Keratinocyte (primary cell): ENCODE measurements at regions not wholly inside any gene's neighbourhood (a gene's known extent, or its start where the extent isn't known, plus 50 kb on each side); places are given as distances from the start of the nearest gene placed in this dataset.

Source experiments
- DNase-seq: peaks from one replicate; pipeline ENCODE4 v3.0.0-alpha.2; 2011; ENCODE audit warnings: low read depth, missing footprints, low spot score
- FAIRE-seq: peaks from 2 replicates; lab custom pipeline; 2011; peaks lifted over from hg19 to GRCh38; lab: Jason Lieb, UNC
- H2AFZ ChIP-seq: 2 replicates; pipeline ENCODE4 v1.6.0; 2012; ENCODE audit warnings: low read length, control low read depth, inconsistent platforms; ENCODE audit not compliant: control insufficient read depth
- H3K27ac ChIP-seq: 2 replicates; pipeline ENCODE4 v1.5.1; 2011; ENCODE audit warnings: low read length; ENCODE audit not compliant: control insufficient read depth, insufficient read depth
- H3K27me3 ChIP-seq: 3 replicates; pipeline ENCODE4 v1.6.0; 2011; ENCODE audit warnings: low read length; ENCODE audit not compliant: control insufficient read depth, insufficient read depth; ENCODE audit errors: extremely low read depth
- H3K36me3 ChIP-seq, 2 experiments: 2 replicates in 1 of 2; 3 replicates in 1 of 2; pipeline ENCODE4 v1.5.1; 2011; ENCODE audit warnings: low read length in 2 of 2, mild to moderate bottlenecking in 1 of 2; ENCODE audit not compliant: control insufficient read depth in 2 of 2, insufficient read depth in 2 of 2; ENCODE audit errors: extremely low read depth in 1 of 2
- H3K4me1 ChIP-seq: 3 replicates; pipeline ENCODE4 v1.5.1; 2011; ENCODE audit warnings: low read length; ENCODE audit not compliant: control insufficient read depth, insufficient read depth; ENCODE audit errors: extremely low read depth
- H3K4me2 ChIP-seq: 3 replicates; pipeline ENCODE4 v1.6.0; 2011; ENCODE audit warnings: low read depth, low read length; ENCODE audit not compliant: control insufficient read depth, insufficient read depth; ENCODE audit errors: extremely low read depth
- H3K4me3 ChIP-seq, 3 experiments: fragments of 200-600 bp in 1 of 3; sonication (generic) in 1 of 3; 2 replicates in 2 of 3; 3 replicates in 1 of 3; pipeline ENCODE4 v1.5.1; 2011 to 2016; ENCODE audit warnings: low read length in 3 of 3, mild to moderate bottlenecking in 3 of 3, control low read depth in 2 of 3, inconsistent platforms in 1 of 3, low read depth in 1 of 3, mixed read lengths in 1 of 3, mixed run types in 1 of 3, moderate library complexity in 1 of 3; ENCODE audit not compliant: control insufficient read depth in 2 of 3, insufficient read depth in 2 of 3; ENCODE audit errors: extremely low read depth in 1 of 3
- H3K79me2 ChIP-seq: 2 replicates; pipeline ENCODE4 v1.6.0; 2012; ENCODE audit warnings: low read length; ENCODE audit not compliant: control insufficient read depth, insufficient read depth
- H3K9ac ChIP-seq: 3 replicates; pipeline ENCODE4 v1.6.0; 2011; ENCODE audit warnings: low read length; ENCODE audit not compliant: control insufficient read depth, insufficient read depth; ENCODE audit errors: extremely low read depth
- H3K9me1 ChIP-seq: 3 replicates; pipeline ENCODE4 v1.6.0; 2011; ENCODE audit warnings: low read length; ENCODE audit not compliant: control insufficient read depth, insufficient read depth; ENCODE audit errors: extremely low read depth
- H3K9me3 ChIP-seq: 2 replicates; pipeline ENCODE4 v1.5.1; 2012; ENCODE audit warnings: low read depth, low read length; ENCODE audit not compliant: control insufficient read depth
- H4K20me1 ChIP-seq: 3 replicates; pipeline ENCODE4 v1.6.0; 2011; ENCODE audit warnings: low read length; ENCODE audit not compliant: control insufficient read depth, insufficient read depth; ENCODE audit errors: extremely low read depth
- EZH2 ChIP-seq: IDR thresholded peaks from one replicate; pipeline ENCODE4 v1.6.1; 2012; ENCODE audit warnings: inconsistent platforms, mild to moderate bottlenecking, low read length, moderate library complexity
- dilution Hi-C: fragments of 300-500 bp; cut with MboI; formaldehyde crosslinking; loops from one replicate; pipeline ENCODE4 v1.7.0; 2020; ENCODE audit warnings: low sequenced_read_pairs; ENCODE audit not compliant: extremely low pct_ligation_motif_present
- TF ChIP-seq, protein P1 (sequence below), 3 experiments: IDR thresholded peaks in 1 of 3; conservative IDR thresholded peaks in 1 of 3; optimal IDR thresholded peaks in 1 of 3; 2 replicates in 2 of 3; 3 replicates in 1 of 3; pipeline versions ENCODE3 to v1.5.1; 2011; ENCODE audit warnings: low read length in 3 of 3, mild to moderate bottlenecking in 3 of 3, moderate library complexity in 2 of 3, control low read depth in 1 of 3, inconsistent platforms in 1 of 3; ENCODE audit not compliant: insufficient read depth in 2 of 3; ENCODE audit errors: extremely low read depth in 1 of 3

DNA sequence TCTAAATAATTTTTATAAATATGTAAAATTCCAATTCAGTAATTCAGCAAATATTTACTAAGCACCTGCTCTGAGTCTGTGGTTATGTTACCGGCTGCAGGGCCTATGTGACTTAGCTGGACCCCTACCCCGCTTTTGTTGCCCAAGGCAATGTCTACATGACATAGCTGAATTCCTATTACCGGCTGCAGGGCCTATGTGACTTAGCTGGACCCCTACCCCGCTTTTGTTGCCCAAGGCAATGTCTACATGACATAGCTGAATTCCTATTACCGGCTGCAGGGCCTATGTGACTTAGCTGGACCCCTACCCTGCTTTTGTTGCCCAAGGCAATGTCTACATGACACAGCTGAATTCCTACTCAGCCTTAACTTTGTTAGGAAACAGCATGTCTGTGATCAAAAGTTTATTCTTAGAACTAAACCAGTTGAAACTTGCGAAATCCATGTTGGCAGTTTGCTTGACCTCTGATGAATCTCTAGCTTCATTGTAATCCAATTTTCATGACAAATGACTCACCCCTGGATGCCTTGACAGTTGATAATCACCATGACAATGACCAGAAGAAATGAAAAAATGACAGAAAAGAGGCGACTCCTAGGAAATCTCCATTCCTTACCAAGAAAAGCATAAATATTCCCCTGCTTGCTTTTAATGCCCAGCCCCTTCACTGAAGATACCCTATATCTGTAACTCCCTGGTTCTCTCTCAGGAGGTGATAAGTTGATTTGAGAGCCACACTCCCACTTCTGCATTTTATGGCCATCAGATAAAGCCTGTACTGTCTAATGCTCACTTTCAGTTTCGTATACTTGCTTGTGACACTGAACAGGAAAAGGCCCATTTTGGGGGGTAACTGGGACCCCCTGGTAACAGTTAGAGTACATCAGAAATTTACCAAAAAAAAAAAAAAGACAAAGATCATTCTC, 148.4 kb upstream of the SYT10 start:
- H3K79me2 ChIP-seq, result no peaks in the 10 kb centered on the region
- H3K9me1 ChIP-seq, result no peaks in the 10 kb centered on the region
- FAIRE-seq (peak; percentile 69), DNase-seq (no peak)
- H3K4me1 ChIP-seq, result no peaks in the 10 kb centered on the region
- peak overlapping the region; percentile 49 for H3K27ac ChIP-seq
- no peak overlapping the region for H3K9ac ChIP-seq
- H3K36me3 ChIP-seq, result no peaks in the 10 kb centered on the region
- dilution Hi-C loops, result no loop called here
- H3K4me2 ChIP-seq, result no peak overlapping the region
- no peaks in the 10 kb centered on the region for H4K20me1 ChIP-seq
- H3K9me3 ChIP-seq, result no peaks in the 10 kb centered on the region
- no peak overlapping the region for H3K4me3 ChIP-seq
- H2AFZ ChIP-seq, result no peak overlapping the region
- TF ChIP-seq, protein P1, sequence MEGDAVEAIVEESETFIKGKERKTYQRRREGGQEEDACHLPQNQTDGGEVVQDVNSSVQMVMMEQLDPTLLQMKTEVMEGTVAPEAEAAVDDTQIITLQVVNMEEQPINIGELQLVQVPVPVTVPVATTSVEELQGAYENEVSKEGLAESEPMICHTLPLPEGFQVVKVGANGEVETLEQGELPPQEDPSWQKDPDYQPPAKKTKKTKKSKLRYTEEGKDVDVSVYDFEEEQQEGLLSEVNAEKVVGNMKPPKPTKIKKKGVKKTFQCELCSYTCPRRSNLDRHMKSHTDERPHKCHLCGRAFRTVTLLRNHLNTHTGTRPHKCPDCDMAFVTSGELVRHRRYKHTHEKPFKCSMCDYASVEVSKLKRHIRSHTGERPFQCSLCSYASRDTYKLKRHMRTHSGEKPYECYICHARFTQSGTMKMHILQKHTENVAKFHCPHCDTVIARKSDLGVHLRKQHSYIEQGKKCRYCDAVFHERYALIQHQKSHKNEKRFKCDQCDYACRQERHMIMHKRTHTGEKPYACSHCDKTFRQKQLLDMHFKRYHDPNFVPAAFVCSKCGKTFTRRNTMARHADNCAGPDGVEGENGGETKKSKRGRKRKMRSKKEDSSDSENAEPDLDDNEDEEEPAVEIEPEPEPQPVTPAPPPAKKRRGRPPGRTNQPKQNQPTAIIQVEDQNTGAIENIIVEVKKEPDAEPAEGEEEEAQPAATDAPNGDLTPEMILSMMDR (optimal IDR thresholded peaks at IDR 0.05 in 1 of 3, IDR thresholded peaks at IDR 0.05 in 1 of 3, conservative IDR thresholded peaks at IDR 0.05 in 1 of 3; ENCODE audit: extremely low read depth in 1 of 3, insufficient read depth in 2 of 3, low read length in 3 of 3), result no peak
- TF ChIP-seq EZH2, result no peak
- H3K27me3 ChIP-seq, result no peaks in the 10 kb centered on the region

DNA sequence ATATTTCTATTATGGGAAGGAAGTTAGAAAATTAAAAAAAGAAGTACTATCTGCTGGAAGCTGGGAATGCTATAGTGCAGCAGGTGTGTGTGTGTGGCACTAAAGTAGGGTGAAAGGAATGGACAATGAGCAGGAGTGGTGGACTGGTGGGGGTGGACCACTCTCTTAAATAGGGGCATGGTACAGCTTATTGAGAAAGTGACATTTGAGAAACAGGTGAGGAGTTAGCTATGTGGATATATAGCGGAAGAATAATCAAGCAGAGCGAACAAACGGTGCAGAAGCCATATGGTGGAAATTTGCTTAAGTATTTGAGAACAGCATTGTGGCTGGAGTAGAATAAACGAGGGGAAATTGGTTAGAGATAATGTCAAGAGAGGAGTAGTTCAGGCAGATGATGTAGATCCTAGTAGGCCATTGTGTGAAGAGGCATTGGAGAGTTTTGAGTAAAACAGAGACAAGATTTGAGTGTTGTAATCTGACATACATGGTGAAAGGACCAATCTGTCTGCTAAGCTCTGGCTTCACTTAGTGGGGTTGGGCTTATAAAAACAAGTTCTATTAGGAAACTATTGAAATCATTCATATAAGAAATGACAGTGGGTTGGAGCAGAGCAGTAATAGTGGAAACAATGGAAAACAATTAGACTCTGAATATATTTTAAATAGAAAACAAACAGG, 149.2 kb upstream of the SYT10 start:
- no peaks in the 10 kb centered on the region for H3K27me3 ChIP-seq
- no peak overlapping the region for H3K9ac ChIP-seq
- FAIRE-seq, result no peak
- H2AFZ ChIP-seq, result no peak overlapping the region
- TF ChIP-seq EZH2, result no peak
- TF ChIP-seq, protein P1 (optimal IDR thresholded peaks at IDR 0.05 in 1 of 3, IDR thresholded peaks at IDR 0.05 in 1 of 3, conservative IDR thresholded peaks at IDR 0.05 in 1 of 3; ENCODE audit: extremely low read depth in 1 of 3, insufficient read depth in 2 of 3, low read length in 3 of 3), result no peak
- H3K9me3 ChIP-seq, result no peaks in the 10 kb centered on the region
- DNase-seq, result no peak
- dilution Hi-C loops, result no loop called here
- H3K4me1 ChIP-seq, result no peaks in the 10 kb centered on the region
- no peaks in the 10 kb centered on the region for H3K36me3 ChIP-seq
- H3K27ac ChIP-seq, result no peak overlapping the region
- no peak overlapping the region for H3K4me3 ChIP-seq
- no peaks in the 10 kb centered on the region for H3K9me1 ChIP-seq
- H4K20me1 ChIP-seq, result no peaks in the 10 kb centered on the region
- no peak overlapping the region for H3K4me2 ChIP-seq
- no peaks in the 10 kb centered on the region for H3K79me2 ChIP-seq
